A673 (cell line): ENCODE measurements at regions not wholly inside any gene's neighbourhood (a gene's known extent, or its start where the extent isn't known, plus 50 kb on each side); places are given as distances from the start of the nearest gene placed in this dataset.

Experiments used
- EZH2 ChIP-seq: fragments of 200-600 bp; sonication (generic); IDR thresholded peaks from 2 replicates; pipeline ENCODE4 v1.6.1; 2017; ENCODE audit warnings: borderline replicate concordance, low read depth, mild to moderate bottlenecking, mixed read lengths, antibody characterized with exemption, low read length; ENCODE audit not compliant: poor library complexity, severe bottlenecking
- TF ChIP-seq, protein P1 (sequence below): fragments of 300-800, 200-600 bp; sonication (generic); conservative IDR thresholded peaks from 2 replicates; pipeline ENCODE4 v1.5.1; 2017; ENCODE audit warnings: low read depth, mild to moderate bottlenecking, antibody characterized with exemption, low read length, moderate library complexity, mixed read lengths

DNA sequence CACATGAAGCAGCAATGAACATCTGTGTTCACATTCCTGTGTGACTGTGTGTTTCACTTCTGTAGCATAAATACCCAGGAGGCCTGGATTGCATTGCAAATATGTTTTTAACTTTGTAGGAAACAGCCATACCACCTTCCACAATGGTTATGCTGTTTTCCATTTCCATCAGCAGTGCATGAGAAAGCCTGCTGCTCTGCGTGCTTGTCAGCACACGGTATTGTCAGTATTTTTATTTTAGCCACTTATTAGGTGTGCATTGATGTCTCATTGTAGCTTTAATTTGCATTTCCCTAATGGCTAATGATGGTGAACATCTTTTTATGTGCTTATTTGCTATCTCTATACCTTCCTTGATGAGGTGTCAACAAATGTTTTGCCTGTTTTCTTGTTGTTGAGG lies 355.9 kb downstream of the TRIML1 start:
- TF ChIP-seq EZH2, result no peak
- TF ChIP-seq, protein P1, sequence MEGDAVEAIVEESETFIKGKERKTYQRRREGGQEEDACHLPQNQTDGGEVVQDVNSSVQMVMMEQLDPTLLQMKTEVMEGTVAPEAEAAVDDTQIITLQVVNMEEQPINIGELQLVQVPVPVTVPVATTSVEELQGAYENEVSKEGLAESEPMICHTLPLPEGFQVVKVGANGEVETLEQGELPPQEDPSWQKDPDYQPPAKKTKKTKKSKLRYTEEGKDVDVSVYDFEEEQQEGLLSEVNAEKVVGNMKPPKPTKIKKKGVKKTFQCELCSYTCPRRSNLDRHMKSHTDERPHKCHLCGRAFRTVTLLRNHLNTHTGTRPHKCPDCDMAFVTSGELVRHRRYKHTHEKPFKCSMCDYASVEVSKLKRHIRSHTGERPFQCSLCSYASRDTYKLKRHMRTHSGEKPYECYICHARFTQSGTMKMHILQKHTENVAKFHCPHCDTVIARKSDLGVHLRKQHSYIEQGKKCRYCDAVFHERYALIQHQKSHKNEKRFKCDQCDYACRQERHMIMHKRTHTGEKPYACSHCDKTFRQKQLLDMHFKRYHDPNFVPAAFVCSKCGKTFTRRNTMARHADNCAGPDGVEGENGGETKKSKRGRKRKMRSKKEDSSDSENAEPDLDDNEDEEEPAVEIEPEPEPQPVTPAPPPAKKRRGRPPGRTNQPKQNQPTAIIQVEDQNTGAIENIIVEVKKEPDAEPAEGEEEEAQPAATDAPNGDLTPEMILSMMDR, result no peak
